HEK293 (cell line): ENCODE measurements at regions not wholly inside any gene's neighbourhood (a gene's known extent, or its start where the extent isn't known, plus 50 kb on each side); places are given as distances from the start of the nearest gene placed in this dataset.

Source experiments
- CTCF ChIA-PET: fragments of 350-600 bp; formaldehyde crosslinking; extraction: SDS; loops from one replicate; lab custom pipeline; 2021; ENCODE audit warnings: antibody characterized with exemption; lab: Yijun Ruan, JAX
- POLR2A ChIA-PET: fragments of 300-600 bp; formaldehyde crosslinking; extraction: SDS; loops from one replicate; lab custom pipeline; 2020; ENCODE audit warnings: antibody characterized with exemption, inconsistent platforms; lab: Yijun Ruan, JAX
- H3K27ac ChIP-seq: fragments of 200-500 bp; sonication (Bioruptor generic); 2 replicates; pipeline ENCODE4 v1.5.1; 2014; ENCODE audit warnings: low read depth, low read length, control low read depth, inconsistent platforms; ENCODE audit errors: extremely low read depth
- H3K36me3 ChIP-seq, 2 experiments: fragments of 200-500 bp in 1 of 2; sonication (Bioruptor generic) in 1 of 2; 1 replicate in 1 of 2; 2 replicates in 1 of 2; pipeline ENCODE4 v1.5.1; 2014 to 2017; ENCODE audit warnings: inconsistent platforms in 2 of 2, low read length in 2 of 2; ENCODE audit not compliant: control insufficient read depth in 2 of 2, insufficient read depth in 1 of 2
- H3K4me1 ChIP-seq: fragments of 200-500 bp; sonication (Bioruptor generic); 2 replicates; pipeline ENCODE4 v1.5.1; 2014; ENCODE audit warnings: mild to moderate bottlenecking, low read length, inconsistent platforms; ENCODE audit not compliant: control insufficient read depth, insufficient read depth
- H3K4me3 ChIP-seq: 2 replicates; pipeline ENCODE4 v1.5.1; 2011; ENCODE audit warnings: low read depth, mild to moderate bottlenecking, control low read depth, low read length, moderate library complexity
- H3K9me3 ChIP-seq: fragments of 200-500 bp; sonication (Bioruptor generic); 2 replicates; pipeline ENCODE4 v1.5.1; 2014; ENCODE audit warnings: low read depth, low read length, inconsistent platforms; ENCODE audit not compliant: control insufficient read depth, insufficient read depth
- CTCF ChIP-seq: fragments of 450-650 bp; formaldehyde crosslinking; IDR thresholded peaks from 2 replicates; pipeline ENCODE4 v1.5.1; 2016; ENCODE audit warnings: missing biosample characterization, missing genetic modification characterization
- GLIS2 ChIP-seq: fragments of 450-650 bp; formaldehyde crosslinking; IDR thresholded peaks from 2 replicates; pipeline ENCODE4 v1.5.1; 2016; ENCODE audit warnings: missing biosample characterization, missing genetic modification characterization
- HOXD13 ChIP-seq: sonication (generic); formaldehyde crosslinking; IDR thresholded peaks from 2 replicates; pipeline ENCODE4 v1.8.0; 2022; ENCODE audit warnings: missing genetic modification reagents, borderline replicate concordance
- KLF9 ChIP-seq: fragments of 450-650 bp; formaldehyde crosslinking; IDR thresholded peaks from 2 replicates; pipeline ENCODE4 v1.5.1; 2016; ENCODE audit warnings: missing biosample characterization, missing genetic modification characterization, low read depth
- RBAK ChIP-seq: fragments of 450-650 bp; formaldehyde crosslinking; IDR thresholded peaks from 2 replicates; pipeline ENCODE4 v1.5.1; 2016; ENCODE audit warnings: missing biosample characterization, missing genetic modification characterization
- REPIN1 ChIP-seq: fragments of 450-650 bp; formaldehyde crosslinking; IDR thresholded peaks from 2 replicates; pipeline ENCODE4 v1.5.1; 2017; ENCODE audit warnings: missing biosample characterization, missing genetic modification characterization, low read depth
- SETDB1 ChIP-seq: IDR thresholded peaks from one replicate; pipeline ENCODE4 v1.6.1; 2017; ENCODE audit warnings: mild to moderate bottlenecking, low read length, moderate library complexity, mixed read lengths; ENCODE audit not compliant: insufficient read length
- SP7 ChIP-seq: fragments of 450-650 bp; formaldehyde crosslinking; IDR thresholded peaks from 2 replicates; pipeline ENCODE4 v1.5.1; 2016; ENCODE audit warnings: missing biosample characterization, missing genetic modification characterization
- ZBTB8A ChIP-seq: fragments of 450-650 bp; formaldehyde crosslinking; IDR thresholded peaks from 2 replicates; pipeline ENCODE4 v1.5.1; 2016; ENCODE audit warnings: missing biosample characterization, missing genetic modification characterization
- ZNF211 ChIP-seq: fragments of 450-650 bp; formaldehyde crosslinking; IDR thresholded peaks from 2 replicates; pipeline ENCODE4 v1.5.1; 2016; ENCODE audit warnings: low read depth, missing biosample characterization, missing genetic modification characterization
- ZNF26 ChIP-seq: fragments of 450-650 bp; formaldehyde crosslinking; IDR thresholded peaks from 2 replicates; pipeline ENCODE4 v1.5.1; 2016; ENCODE audit warnings: missing biosample characterization, missing genetic modification characterization
- ZNF600 ChIP-seq: fragments of 450-650 bp; formaldehyde crosslinking; IDR thresholded peaks from 2 replicates; pipeline ENCODE4 v1.5.1; 2016; ENCODE audit warnings: missing biosample characterization, missing genetic modification characterization
- ZNF629 ChIP-seq: fragments of 450-650 bp; formaldehyde crosslinking; IDR thresholded peaks from 2 replicates; pipeline ENCODE4 v1.5.1; 2017; ENCODE audit warnings: missing biosample characterization, missing genetic modification characterization
- ZNF692 ChIP-seq: fragments of 450-650 bp; formaldehyde crosslinking; IDR thresholded peaks from 2 replicates; pipeline ENCODE4 v1.5.1; 2016; ENCODE audit warnings: missing biosample characterization, missing genetic modification characterization
- ZNF701 ChIP-seq: fragments of 450-650 bp; formaldehyde crosslinking; IDR thresholded peaks from 2 replicates; pipeline ENCODE4 v1.5.1; 2016; ENCODE audit warnings: missing biosample characterization, missing genetic modification characterization

- TF ChIP-seq HOXD13 (CRISPR knock-in tag) (no peak), ZNF629 (tag by site-specific recombination) (no peak), ZNF692 (tag by site-specific recombination) (no peak), SP7 (tag by site-specific recombination) (no peak), KLF9 (no peak), ZNF211 (tag by site-specific recombination) (no peak)
These were observed 52.9 kb upstream of the GPR12 start (continued) for GRCh38 chr13:26813321-26813979.

GRCh38 chr13:26811581-26811980 is 51.0 kb upstream of the GPR12 start:
- no peaks in the 10 kb centered on the region for H3K36me3 ChIP-seq
- POLR2A ChIA-PET, result no interaction called here
- H3K4me1 ChIP-seq, result no peaks in the 10 kb centered on the region
- CTCF ChIA-PET, result no interaction called here
- no peak for TF ChIP-seq SETDB1
- no peak for TF ChIP-seq GLIS2 (tag by site-specific recombination)
- no peak for TF ChIP-seq REPIN1 (tag by site-specific recombination)
- TF ChIP-seq ZNF26 (tag by site-specific recombination), result no peak
- TF ChIP-seq ZNF701 (tag by site-specific recombination), result no peak
- TF ChIP-seq RBAK (tag by site-specific recombination), result no peak
- TF ChIP-seq ZNF600 (tag by site-specific recombination), result no peak
- no peak for TF ChIP-seq ZBTB8A
- TF ChIP-seq CTCF, result no peak
- TF ChIP-seq, all 188 proteins: peak for 0
- no peaks in the 10 kb centered on the region for H3K9me3 ChIP-seq
- H3K4me3 ChIP-seq, result no peak overlapping the region
- H3K27ac ChIP-seq, result no peak overlapping the region
